ENCODE measurements at regions not wholly inside any gene's neighbourhood (a gene's known extent, or its start where the extent isn't known, plus 50 kb on each side); places are given as distances from the start of the nearest gene placed in this dataset.
"Not testable (repeated sequence)": the region's sequence is repeated elsewhere in the genome, so short reads cannot be mapped to it uniquely, and the experiment has no call there.

GRCh38 chr11:37914859-37915258, 1316.8 kb upstream of the RAG2 start:
- Histone ChIP-seq H3K27ac (ENCODE audit: low read depth, low read length) (no peak overlapping the region), H3K79me2 (ENCODE audit: control insufficient read depth, insufficient read depth, low read length, unreplicated experiment) (no peaks in the 10 kb centered on the region), H2AFZ (ENCODE audit: low read length, unreplicated experiment) (no peak overlapping the region), H3K36me3 (ENCODE audit: insufficient read depth, low read length) (no peaks in the 10 kb centered on the region), H3K27me3 (ENCODE audit: insufficient read depth, low read length) (no peaks in the 10 kb centered on the region), H3K4me3 (ENCODE audit: low read depth, low read length) (no peak overlapping the region), H3K4me1 (ENCODE audit: control insufficient read depth, insufficient read depth, low read length, unreplicated experiment) (no peaks in the 10 kb centered on the region)

GRCh38 chr11:37908219-37908548, 1310.1 kb upstream of the RAG2 start:
- Histone ChIP-seq H3K4me1 (ENCODE audit: control insufficient read depth, insufficient read depth, low read length, unreplicated experiment) (no peaks in the 10 kb centered on the region), H3K36me3 (ENCODE audit: insufficient read depth, low read length) (no peaks in the 10 kb centered on the region), H3K27ac (ENCODE audit: low read depth, low read length) (no peak overlapping the region), H3K4me3 (ENCODE audit: low read depth, low read length) (no peak overlapping the region), H3K27me3 (ENCODE audit: insufficient read depth, low read length) (no peaks in the 10 kb centered on the region), H3K79me2 (ENCODE audit: control insufficient read depth, insufficient read depth, low read length, unreplicated experiment) (no peaks in the 10 kb centered on the region), H2AFZ (ENCODE audit: low read length, unreplicated experiment) (no peak overlapping the region)

- no peak overlapping the region for H3K27ac ChIP-seq (ENCODE audit: low read depth, low read length)
- no peak overlapping the region for H3K4me3 ChIP-seq (ENCODE audit: low read depth, low read length)
- H3K36me3 ChIP-seq (ENCODE audit: insufficient read depth, low read length), result no peaks in the 10 kb centered on the region
- H3K27me3 ChIP-seq (ENCODE audit: insufficient read depth, low read length), result no peaks in the 10 kb centered on the region
- H3K4me1 ChIP-seq (ENCODE audit: control insufficient read depth, insufficient read depth, low read length, unreplicated experiment), result no peaks in the 10 kb centered on the region
- H3K79me2 ChIP-seq (ENCODE audit: control insufficient read depth, insufficient read depth, low read length, unreplicated experiment), result no peaks in the 10 kb centered on the region
- H2AFZ ChIP-seq (ENCODE audit: low read length, unreplicated experiment), result no peak overlapping the region
Measured at GRCh38 chr11:37907436-37908218, 1309.6 kb upstream of the RAG2 start.

GRCh38 chr11:37905707-37906417, 1307.8 kb upstream of the RAG2 start:
- Histone ChIP-seq H3K27me3 (ENCODE audit: insufficient read depth, low read length) (no peaks in the 10 kb centered on the region), H3K4me3 (ENCODE audit: low read depth, low read length) (no peak overlapping the region), H3K27ac (ENCODE audit: low read depth, low read length) (no peak overlapping the region), H3K36me3 (ENCODE audit: insufficient read depth, low read length) (no peaks in the 10 kb centered on the region), H2AFZ (ENCODE audit: low read length, unreplicated experiment) (no peak overlapping the region), H3K79me2 (ENCODE audit: control insufficient read depth, insufficient read depth, low read length, unreplicated experiment) (no peaks in the 10 kb centered on the region), H3K4me1 (ENCODE audit: control insufficient read depth, insufficient read depth, low read length, unreplicated experiment) (no peaks in the 10 kb centered on the region)

- H3K4me1 ChIP-seq (ENCODE audit: control insufficient read depth, insufficient read depth, low read length, unreplicated experiment), result no peaks in the 10 kb centered on the region
- no peak overlapping the region for H3K4me3 ChIP-seq (ENCODE audit: low read depth, low read length)
- H3K27me3 ChIP-seq (ENCODE audit: insufficient read depth, low read length), result no peaks in the 10 kb centered on the region
- no peak overlapping the region for H2AFZ ChIP-seq (ENCODE audit: low read length, unreplicated experiment)
- H3K79me2 ChIP-seq (ENCODE audit: control insufficient read depth, insufficient read depth, low read length, unreplicated experiment), result no peaks in the 10 kb centered on the region
- no peak overlapping the region for H3K27ac ChIP-seq (ENCODE audit: low read depth, low read length)
- no peaks in the 10 kb centered on the region for H3K36me3 ChIP-seq (ENCODE audit: insufficient read depth, low read length)
Measured at GRCh38 chr11:37896016-37896415, 1298.0 kb upstream of the RAG2 start.

- no peak overlapping the region for H3K4me3 ChIP-seq (ENCODE audit: low read depth, low read length)
- no peaks in the 10 kb centered on the region for H3K79me2 ChIP-seq (ENCODE audit: control insufficient read depth, insufficient read depth, low read length, unreplicated experiment)
- no peaks in the 10 kb centered on the region for H3K27me3 ChIP-seq (ENCODE audit: insufficient read depth, low read length)
- H3K27ac ChIP-seq (ENCODE audit: low read depth, low read length), result no peak overlapping the region
- H2AFZ ChIP-seq (ENCODE audit: low read length, unreplicated experiment), result no peak overlapping the region
- no peaks in the 10 kb centered on the region for H3K4me1 ChIP-seq (ENCODE audit: control insufficient read depth, insufficient read depth, low read length, unreplicated experiment)
- no peaks in the 10 kb centered on the region for H3K36me3 ChIP-seq (ENCODE audit: insufficient read depth, low read length)
Measured at GRCh38 chr11:37881741-37882140, 1283.7 kb upstream of the RAG2 start.

GRCh38 chr11:37861671-37862070, 1263.6 kb upstream of the RAG2 start:
- Histone ChIP-seq H3K79me2 (ENCODE audit: control insufficient read depth, insufficient read depth, low read length, unreplicated experiment) (no peaks in the 10 kb centered on the region), H2AFZ (ENCODE audit: low read length, unreplicated experiment) (no peak overlapping the region), H3K27ac (ENCODE audit: low read depth, low read length) (no peak overlapping the region), H3K4me3 (ENCODE audit: low read depth, low read length) (no peak overlapping the region), H3K4me1 (ENCODE audit: control insufficient read depth, insufficient read depth, low read length, unreplicated experiment) (no peaks in the 10 kb centered on the region), H3K36me3 (ENCODE audit: insufficient read depth, low read length) (no peaks in the 10 kb centered on the region), H3K27me3 (ENCODE audit: insufficient read depth, low read length) (no peaks in the 10 kb centered on the region)

GRCh38 chr11:37858806-37859537, 1260.9 kb upstream of the RAG2 start:
- H3K27me3 ChIP-seq (ENCODE audit: insufficient read depth, low read length); H3K4me1 ChIP-seq (ENCODE audit: control insufficient read depth, insufficient read depth, low read length, unreplicated experiment); H3K4me3 ChIP-seq (ENCODE audit: low read depth, low read length); H3K79me2 ChIP-seq (ENCODE audit: control insufficient read depth, insufficient read depth, low read length, unreplicated experiment); H3K27ac ChIP-seq (ENCODE audit: low read depth, low read length); H3K36me3 ChIP-seq (ENCODE audit: insufficient read depth, low read length); H2AFZ ChIP-seq (ENCODE audit: low read length, unreplicated experiment): not testable (repeated sequence)

GRCh38 chr11:37858398-37858797, 1260.4 kb upstream of the RAG2 start:
- no peak overlapping the region for H3K27ac ChIP-seq (ENCODE audit: low read depth, low read length)
- no peaks in the 10 kb centered on the region for H3K79me2 ChIP-seq (ENCODE audit: control insufficient read depth, insufficient read depth, low read length, unreplicated experiment)
- H3K4me1 ChIP-seq (ENCODE audit: control insufficient read depth, insufficient read depth, low read length, unreplicated experiment), result no peaks in the 10 kb centered on the region
- no peaks in the 10 kb centered on the region for H3K27me3 ChIP-seq (ENCODE audit: insufficient read depth, low read length)
- no peak overlapping the region for H2AFZ ChIP-seq (ENCODE audit: low read length, unreplicated experiment)
- no peaks in the 10 kb centered on the region for H3K36me3 ChIP-seq (ENCODE audit: insufficient read depth, low read length)
- no peak overlapping the region for H3K4me3 ChIP-seq (ENCODE audit: low read depth, low read length)

- Histone ChIP-seq H3K36me3 (ENCODE audit: insufficient read depth, low read length) (no peaks in the 10 kb centered on the region), H2AFZ (ENCODE audit: low read length, unreplicated experiment) (no peak overlapping the region), H3K79me2 (ENCODE audit: control insufficient read depth, insufficient read depth, low read length, unreplicated experiment) (no peaks in the 10 kb centered on the region), H3K4me3 (ENCODE audit: low read depth, low read length) (no peak overlapping the region), H3K4me1 (ENCODE audit: control insufficient read depth, insufficient read depth, low read length, unreplicated experiment) (no peaks in the 10 kb centered on the region), H3K27me3 (ENCODE audit: insufficient read depth, low read length) (no peaks in the 10 kb centered on the region), H3K27ac (ENCODE audit: low read depth, low read length) (no peak overlapping the region)
Measured at GRCh38 chr11:37857726-37858125, 1259.7 kb upstream of the RAG2 start.
